H1 (cell line): ENCODE measurements at regions not wholly inside any gene's neighbourhood (a gene's known extent, or its start where the extent isn't known, plus 50 kb on each side); places are given as distances from the start of the nearest gene placed in this dataset.

Experiments
- CHD1 ChIP-seq: IDR thresholded peaks from 2 replicates; pipeline ENCODE4 v1.6.1; 2012; ENCODE audit warnings: low read depth, low read length, improper control_type of control experiment
- CTBP2 ChIP-seq: IDR thresholded peaks from 2 replicates; pipeline ENCODE4 v1.7.0; 2011; ENCODE audit warnings: borderline replicate concordance, mild to moderate bottlenecking, moderate library complexity, mixed read lengths, low read length; ENCODE audit not compliant: insufficient read depth, insufficient read length
- EP300 ChIP-seq, 2 experiments: IDR thresholded peaks; 1 replicate in 1 of 2; 2 replicates in 1 of 2; pipeline ENCODE4 v1.6.1; 2011 to 2012; ENCODE audit warnings: low read depth in 2 of 2, low read length in 2 of 2, mild to moderate bottlenecking in 2 of 2, borderline replicate concordance in 1 of 2, inconsistent platforms in 1 of 2, moderate library complexity in 1 of 2
- GABPA ChIP-seq: IDR thresholded peaks from 2 replicates; pipeline ENCODE4 v1.6.1; 2011; ENCODE audit warnings: mild to moderate bottlenecking, low read length, moderate library complexity, borderline replicate concordance; ENCODE audit not compliant: insufficient read depth
- NANOG ChIP-seq: IDR thresholded peaks from 2 replicates; pipeline ENCODE4 v1.6.1; 2011; ENCODE audit warnings: low read length, low read depth, mild to moderate bottlenecking, inconsistent platforms; ENCODE audit not compliant: insufficient read depth, poor library complexity, severe bottlenecking
- SP1 ChIP-seq: IDR thresholded peaks from 2 replicates; pipeline ENCODE4 v1.6.1; 2011; ENCODE audit warnings: low read depth, low read length
- TBP ChIP-seq: IDR thresholded peaks from 2 replicates; pipeline ENCODE4 v1.6.1; 2011; ENCODE audit warnings: low read depth, low read length, improper control_type of control experiment
- TCF12 ChIP-seq: IDR thresholded peaks from 2 replicates; pipeline ENCODE4 v1.6.1; 2011; ENCODE audit warnings: low read depth, mild to moderate bottlenecking, low read length
- TF ChIP-seq, protein P1 (sequence below): fragments of 300-600 bp; sonication (generic); IDR thresholded peaks from 2 replicates; pipeline ENCODE4 v1.7.1; 2012; ENCODE audit warnings: low read length, moderate library complexity, mild to moderate bottlenecking, inconsistent platforms; ENCODE audit not compliant: insufficient replicate concordance
- TF ChIP-seq, protein P2 (sequence below): IDR thresholded peaks from 2 replicates; pipeline ENCODE4 v1.6.1; 2011; ENCODE audit warnings: low read length, improper control_type of control experiment
- TF ChIP-seq, protein P3 (sequence below): IDR thresholded peaks from 2 replicates; pipeline ENCODE4 v1.6.1; 2012; ENCODE audit warnings: inconsistent platforms

DNA sequence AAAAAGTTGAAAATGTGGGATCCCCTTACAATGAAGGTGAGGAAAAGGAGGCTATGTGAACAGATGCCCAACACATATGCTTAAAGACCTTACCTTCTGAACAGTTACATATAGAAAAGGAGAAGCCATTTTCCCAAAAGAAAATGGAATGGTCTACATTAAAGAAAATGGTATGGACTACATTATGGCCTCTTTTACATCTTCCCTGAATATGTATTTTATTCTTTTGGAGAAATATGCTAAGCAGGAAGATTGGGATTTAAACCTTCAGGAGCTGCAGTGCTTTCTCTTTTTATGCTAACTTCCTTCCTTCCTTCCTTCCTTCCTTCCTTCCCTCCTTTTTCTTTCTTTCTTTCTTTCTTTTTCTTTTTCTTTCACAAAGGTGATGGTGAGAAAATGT is 155.4 kb downstream of the SEC23IP start (continued):
- TF ChIP-seq, protein P1, sequence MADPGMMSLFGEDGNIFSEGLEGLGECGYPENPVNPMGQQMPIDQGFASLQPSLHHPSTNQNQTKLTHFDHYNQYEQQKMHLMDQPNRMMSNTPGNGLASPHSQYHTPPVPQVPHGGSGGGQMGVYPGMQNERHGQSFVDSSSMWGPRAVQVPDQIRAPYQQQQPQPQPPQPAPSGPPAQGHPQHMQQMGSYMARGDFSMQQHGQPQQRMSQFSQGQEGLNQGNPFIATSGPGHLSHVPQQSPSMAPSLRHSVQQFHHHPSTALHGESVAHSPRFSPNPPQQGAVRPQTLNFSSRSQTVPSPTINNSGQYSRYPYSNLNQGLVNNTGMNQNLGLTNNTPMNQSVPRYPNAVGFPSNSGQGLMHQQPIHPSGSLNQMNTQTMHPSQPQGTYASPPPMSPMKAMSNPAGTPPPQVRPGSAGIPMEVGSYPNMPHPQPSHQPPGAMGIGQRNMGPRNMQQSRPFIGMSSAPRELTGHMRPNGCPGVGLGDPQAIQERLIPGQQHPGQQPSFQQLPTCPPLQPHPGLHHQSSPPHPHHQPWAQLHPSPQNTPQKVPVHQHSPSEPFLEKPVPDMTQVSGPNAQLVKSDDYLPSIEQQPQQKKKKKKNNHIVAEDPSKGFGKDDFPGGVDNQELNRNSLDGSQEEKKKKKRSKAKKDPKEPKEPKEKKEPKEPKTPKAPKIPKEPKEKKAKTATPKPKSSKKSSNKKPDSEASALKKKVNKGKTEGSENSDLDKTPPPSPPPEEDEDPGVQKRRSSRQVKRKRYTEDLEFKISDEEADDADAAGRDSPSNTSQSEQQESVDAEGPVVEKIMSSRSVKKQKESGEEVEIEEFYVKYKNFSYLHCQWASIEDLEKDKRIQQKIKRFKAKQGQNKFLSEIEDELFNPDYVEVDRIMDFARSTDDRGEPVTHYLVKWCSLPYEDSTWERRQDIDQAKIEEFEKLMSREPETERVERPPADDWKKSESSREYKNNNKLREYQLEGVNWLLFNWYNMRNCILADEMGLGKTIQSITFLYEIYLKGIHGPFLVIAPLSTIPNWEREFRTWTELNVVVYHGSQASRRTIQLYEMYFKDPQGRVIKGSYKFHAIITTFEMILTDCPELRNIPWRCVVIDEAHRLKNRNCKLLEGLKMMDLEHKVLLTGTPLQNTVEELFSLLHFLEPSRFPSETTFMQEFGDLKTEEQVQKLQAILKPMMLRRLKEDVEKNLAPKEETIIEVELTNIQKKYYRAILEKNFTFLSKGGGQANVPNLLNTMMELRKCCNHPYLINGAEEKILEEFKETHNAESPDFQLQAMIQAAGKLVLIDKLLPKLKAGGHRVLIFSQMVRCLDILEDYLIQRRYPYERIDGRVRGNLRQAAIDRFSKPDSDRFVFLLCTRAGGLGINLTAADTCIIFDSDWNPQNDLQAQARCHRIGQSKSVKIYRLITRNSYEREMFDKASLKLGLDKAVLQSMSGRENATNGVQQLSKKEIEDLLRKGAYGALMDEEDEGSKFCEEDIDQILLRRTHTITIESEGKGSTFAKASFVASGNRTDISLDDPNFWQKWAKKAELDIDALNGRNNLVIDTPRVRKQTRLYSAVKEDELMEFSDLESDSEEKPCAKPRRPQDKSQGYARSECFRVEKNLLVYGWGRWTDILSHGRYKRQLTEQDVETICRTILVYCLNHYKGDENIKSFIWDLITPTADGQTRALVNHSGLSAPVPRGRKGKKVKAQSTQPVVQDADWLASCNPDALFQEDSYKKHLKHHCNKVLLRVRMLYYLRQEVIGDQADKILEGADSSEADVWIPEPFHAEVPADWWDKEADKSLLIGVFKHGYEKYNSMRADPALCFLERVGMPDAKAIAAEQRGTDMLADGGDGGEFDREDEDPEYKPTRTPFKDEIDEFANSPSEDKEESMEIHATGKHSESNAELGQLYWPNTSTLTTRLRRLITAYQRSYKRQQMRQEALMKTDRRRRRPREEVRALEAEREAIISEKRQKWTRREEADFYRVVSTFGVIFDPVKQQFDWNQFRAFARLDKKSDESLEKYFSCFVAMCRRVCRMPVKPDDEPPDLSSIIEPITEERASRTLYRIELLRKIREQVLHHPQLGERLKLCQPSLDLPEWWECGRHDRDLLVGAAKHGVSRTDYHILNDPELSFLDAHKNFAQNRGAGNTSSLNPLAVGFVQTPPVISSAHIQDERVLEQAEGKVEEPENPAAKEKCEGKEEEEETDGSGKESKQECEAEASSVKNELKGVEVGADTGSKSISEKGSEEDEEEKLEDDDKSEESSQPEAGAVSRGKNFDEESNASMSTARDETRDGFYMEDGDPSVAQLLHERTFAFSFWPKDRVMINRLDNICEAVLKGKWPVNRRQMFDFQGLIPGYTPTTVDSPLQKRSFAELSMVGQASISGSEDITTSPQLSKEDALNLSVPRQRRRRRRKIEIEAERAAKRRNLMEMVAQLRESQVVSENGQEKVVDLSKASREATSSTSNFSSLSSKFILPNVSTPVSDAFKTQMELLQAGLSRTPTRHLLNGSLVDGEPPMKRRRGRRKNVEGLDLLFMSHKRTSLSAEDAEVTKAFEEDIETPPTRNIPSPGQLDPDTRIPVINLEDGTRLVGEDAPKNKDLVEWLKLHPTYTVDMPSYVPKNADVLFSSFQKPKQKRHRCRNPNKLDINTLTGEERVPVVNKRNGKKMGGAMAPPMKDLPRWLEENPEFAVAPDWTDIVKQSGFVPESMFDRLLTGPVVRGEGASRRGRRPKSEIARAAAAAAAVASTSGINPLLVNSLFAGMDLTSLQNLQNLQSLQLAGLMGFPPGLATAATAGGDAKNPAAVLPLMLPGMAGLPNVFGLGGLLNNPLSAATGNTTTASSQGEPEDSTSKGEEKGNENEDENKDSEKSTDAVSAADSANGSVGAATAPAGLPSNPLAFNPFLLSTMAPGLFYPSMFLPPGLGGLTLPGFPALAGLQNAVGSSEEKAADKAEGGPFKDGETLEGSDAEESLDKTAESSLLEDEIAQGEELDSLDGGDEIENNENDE = no peak
- TF ChIP-seq, protein P2, sequence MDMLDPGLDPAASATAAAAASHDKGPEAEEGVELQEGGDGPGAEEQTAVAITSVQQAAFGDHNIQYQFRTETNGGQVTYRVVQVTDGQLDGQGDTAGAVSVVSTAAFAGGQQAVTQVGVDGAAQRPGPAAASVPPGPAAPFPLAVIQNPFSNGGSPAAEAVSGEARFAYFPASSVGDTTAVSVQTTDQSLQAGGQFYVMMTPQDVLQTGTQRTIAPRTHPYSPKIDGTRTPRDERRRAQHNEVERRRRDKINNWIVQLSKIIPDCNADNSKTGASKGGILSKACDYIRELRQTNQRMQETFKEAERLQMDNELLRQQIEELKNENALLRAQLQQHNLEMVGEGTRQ = no peak
- no peak for TF ChIP-seq CTBP2
- no peak for TF ChIP-seq TBP
- no peak for TF ChIP-seq EP300 (IDR thresholded peaks at IDR 0.05; ENCODE audit: borderline replicate concordance in 1 of 2, low read depth in 2 of 2, low read length in 2 of 2)
- no peak for TF ChIP-seq NANOG
- TF ChIP-seq GABPA = no peak
- TF ChIP-seq TCF12 = no peak
- no peak for TF ChIP-seq CHD1
- TF ChIP-seq, protein P3, sequence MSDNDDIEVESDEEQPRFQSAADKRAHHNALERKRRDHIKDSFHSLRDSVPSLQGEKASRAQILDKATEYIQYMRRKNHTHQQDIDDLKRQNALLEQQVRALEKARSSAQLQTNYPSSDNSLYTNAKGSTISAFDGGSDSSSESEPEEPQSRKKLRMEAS = no peak
- no peak for TF ChIP-seq SP1
